A549 (cell line): ENCODE measurements at regions not wholly inside any gene's neighbourhood (a gene's known extent, or its start where the extent isn't known, plus 50 kb on each side); places are given as distances from the start of the nearest gene placed in this dataset.

Experiments used
- ATAC-seq, 2 experiments: fragments of 200-7000 bp in 1 of 2; fragments of >200 bp in 1 of 2; cut with Nextera tagmentation in 1 of 2; cut with Tn5 transposase in 1 of 2; 3 replicates each; pipeline versions ENCODE4 v1.8.0 to v1.9.1; 2018 to 2020; ENCODE audit warnings: mild to moderate bottlenecking in 1 of 2, moderate library complexity in 1 of 2
- CTCF ChIA-PET: fragments of 300-600 bp; sonication (Branson Sonifier 250); formaldehyde crosslinking; extraction: SDS; loops from one replicate; lab custom pipeline; 2021; ENCODE audit warnings: antibody characterized with exemption, inconsistent platforms; lab: Yijun Ruan, JAX
- POLR2A ChIA-PET: fragments of 350-600 bp; formaldehyde crosslinking; extraction: SDS; loops from one replicate; lab custom pipeline; 2021; ENCODE audit warnings: antibody characterized with exemption, inconsistent platforms; lab: Yijun Ruan, JAX
- DNase-seq, 2 experiments: peaks; one replicate each; pipeline versions ENCODE4 v3.0.0 to v3.0.0-alpha.2; 2011 to 2016; ENCODE audit warnings: low read depth in 1 of 2, low spot score in 1 of 2
- FAIRE-seq: peaks from 2 replicates; lab custom pipeline; 2011; peaks lifted over from hg19 to GRCh38; lab: Jason Lieb, UNC
- H3K27ac ChIP-seq, 2 experiments: fragments of >200 bp; sonication (Bioruptor Twin); formaldehyde crosslinking; 3 replicates each; pipeline ENCODE4 v1.5.1; 2016 to 2017
- H3K4me1 ChIP-seq: fragments of >200 bp; sonication (Bioruptor Twin); formaldehyde crosslinking; 3 replicates; pipeline ENCODE4 v1.6.1; 2016
- H3K4me2 ChIP-seq: fragments of >200 bp; sonication (Bioruptor Twin); formaldehyde crosslinking; 3 replicates; pipeline ENCODE4 v1.6.1; 2016
- H3K4me3 ChIP-seq: fragments of >200 bp; sonication (Bioruptor Twin); formaldehyde crosslinking; 3 replicates; pipeline ENCODE4 v1.5.1; 2016
- H3K9me3 ChIP-seq: fragments of >200 bp; sonication (Bioruptor Twin); formaldehyde crosslinking; 3 replicates; pipeline ENCODE4 v1.6.1; 2016
- CBX2 ChIP-seq: fragments of 200-600 bp; sonication (generic); IDR thresholded peaks from 2 replicates; pipeline ENCODE4 v1.6.1; 2016; ENCODE audit warnings: low read depth, mild to moderate bottlenecking, borderline replicate concordance
- CBX8 ChIP-seq: fragments of 200-600 bp; sonication (generic); IDR thresholded peaks from 2 replicates; pipeline ENCODE4 v1.6.1; 2016
- CEBPB ChIP-seq, 2 experiments: fragments of >200 bp in 1 of 2; sonication (Bioruptor Twin) in 1 of 2; formaldehyde crosslinking in 1 of 2; IDR thresholded peaks; 2 replicates each; pipeline ENCODE4 v1.6.1; 2012 to 2016
- CHD4 ChIP-seq: fragments of 200-600 bp; sonication (generic); IDR thresholded peaks from 2 replicates; pipeline ENCODE4 v1.6.1; 2016; ENCODE audit warnings: antibody characterized with exemption, mild to moderate bottlenecking, borderline replicate concordance
- EHF ChIP-seq: fragments of 250-450 bp; sonication (Bioruptor Pico); IDR thresholded peaks from 2 replicates; pipeline ENCODE4 v1.5.0; 2020; ENCODE audit warnings: mild to moderate bottlenecking
- GATA3 ChIP-seq: IDR thresholded peaks from 2 replicates; pipeline ENCODE4 v1.6.1; 2012; ENCODE audit warnings: borderline replicate concordance
- HEYL ChIP-seq: fragments of 250-450 bp; sonication (Bioruptor Pico); IDR thresholded peaks from 2 replicates; pipeline ENCODE4 v1.8.0; 2021; ENCODE audit warnings: mild to moderate bottlenecking, moderate library complexity
- HOXA7 ChIP-seq: fragments of 250-450 bp; sonication (Bioruptor Pico); IDR thresholded peaks from 2 replicates; pipeline ENCODE4 v1.5.0; 2020; ENCODE audit warnings: mild to moderate bottlenecking, moderate library complexity
- HOXB5 ChIP-seq: fragments of 250-450 bp; sonication (Bioruptor Pico); IDR thresholded peaks from 2 replicates; pipeline ENCODE4 v1.5.0; 2020; ENCODE audit warnings: mild to moderate bottlenecking, moderate library complexity
- KDM1A ChIP-seq: fragments of 200-600 bp; sonication (generic); IDR thresholded peaks from 2 replicates; pipeline ENCODE4 v1.6.1; 2016; ENCODE audit warnings: low read depth, mild to moderate bottlenecking
- MAZ ChIP-seq: fragments of 150-350 bp; IDR thresholded peaks from 2 replicates; pipeline ENCODE4 v1.6.1; 2014; ENCODE audit warnings: antibody characterized with exemption, low read depth, low read length, borderline replicate concordance
- NFE2L2 ChIP-seq: fragments of 150-350 bp; conservative IDR thresholded peaks from 2 replicates; pipeline ENCODE4 v1.6.1; 2014; ENCODE audit warnings: low read length
- NR3C1 ChIP-seq: fragments of >200 bp; sonication (Bioruptor Twin); formaldehyde crosslinking; IDR thresholded peaks from 3 replicates; pipeline ENCODE4 v1.6.1; 2017
- PHF8 ChIP-seq: fragments of 200-600 bp; sonication (generic); IDR thresholded peaks from 2 replicates; pipeline ENCODE4 v1.6.1; 2016; ENCODE audit warnings: low read depth, mild to moderate bottlenecking, antibody characterized with exemption, moderate library complexity, borderline replicate concordance
- POLR2AphosphoS2 ChIP-seq: conservative IDR thresholded peaks from 2 replicates; pipeline ENCODE4 v1.6.1; 2012; ENCODE audit warnings: low read length, improper control_type of control experiment, inconsistent platforms
- RAD21 ChIP-seq, 2 experiments: fragments of >200 bp in 1 of 2; sonication (Bioruptor Twin) in 1 of 2; formaldehyde crosslinking in 1 of 2; IDR thresholded peaks in 1 of 2; conservative IDR thresholded peaks in 1 of 2; 2 replicates in 1 of 2; 3 replicates in 1 of 2; pipeline ENCODE4 v1.6.1; 2012 to 2018; ENCODE audit warnings: inconsistent platforms in 1 of 2
- RNF2 ChIP-seq: fragments of 200-600 bp; sonication (generic); IDR thresholded peaks from 2 replicates; pipeline ENCODE4 v1.6.1; 2016; ENCODE audit warnings: low read depth, mild to moderate bottlenecking, antibody characterized with exemption, moderate library complexity, borderline replicate concordance
- TFCP2L1 ChIP-seq: fragments of 250-450 bp; sonication (Bioruptor Pico); IDR thresholded peaks from 2 replicates; pipeline ENCODE4 v1.5.0; 2021; ENCODE audit warnings: mild to moderate bottlenecking
- ZFP36 ChIP-seq: fragments of 450-650 bp; IDR thresholded peaks from 2 replicates; pipeline ENCODE4 v1.6.1; 2014; ENCODE audit warnings: borderline replicate concordance; ENCODE audit not compliant: partially characterized antibody
- ZSCAN20 ChIP-seq: fragments of 250-450 bp; sonication (Bioruptor Pico); IDR thresholded peaks from 2 replicates; pipeline ENCODE4 v1.8.0; 2022; ENCODE audit warnings: mild to moderate bottlenecking, moderate library complexity
- WGBS: methylation state at CpG from one replicate; pipeline ENCODE4 v1.1.6; 2017; ENCODE audit errors: missing lambda C conversion rate; 5-methylcytosine and 5-hydroxymethylcytosine counted together
- TF ChIP-seq, protein P1 (sequence below): fragments of >200 bp; sonication (Bioruptor Twin); formaldehyde crosslinking; IDR thresholded peaks from 3 replicates; pipeline ENCODE4 v1.5.1; 2016
- TF ChIP-seq, protein P2 (sequence below): IDR thresholded peaks from 2 replicates; pipeline ENCODE4 v1.6.1; 2012
- TF ChIP-seq, protein P3 (sequence below): fragments of >200 bp; sonication (Bioruptor Twin); formaldehyde crosslinking; IDR thresholded peaks from 2 replicates; pipeline ENCODE4 v1.6.1; 2016
- TF ChIP-seq, protein P4 (sequence below): fragments of 150-350 bp; IDR thresholded peaks from 2 replicates; pipeline ENCODE4 v1.6.1; 2014; ENCODE audit warnings: low read depth, mild to moderate bottlenecking, low read length
- TF ChIP-seq, protein P5 (sequence below): IDR thresholded peaks from 2 replicates; pipeline ENCODE4 v1.6.1; 2012; ENCODE audit warnings: low read depth, borderline replicate concordance

DNA sequence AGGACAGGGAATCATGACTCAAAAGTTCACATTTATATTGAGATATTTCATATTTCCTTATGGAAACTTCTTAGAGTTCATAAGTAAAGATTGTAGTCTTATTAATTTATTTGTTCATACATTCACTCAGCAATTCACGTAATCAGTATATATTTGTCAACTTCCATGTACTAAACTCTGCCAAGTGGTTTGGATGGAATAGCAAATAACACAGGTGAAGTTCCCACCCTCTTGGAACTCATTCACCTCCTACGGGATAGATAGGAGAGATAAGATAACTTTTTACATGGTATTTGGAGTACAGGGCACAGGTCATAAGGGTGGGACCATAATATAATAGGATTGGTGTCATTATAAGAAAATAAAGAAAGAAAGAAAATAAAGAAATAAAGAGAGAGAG lies 234.0 kb downstream of the CDC14C start:
- H3K4me2 ChIP-seq: no peak overlapping the region
- no peak overlapping the region for H3K4me3 ChIP-seq
- TF ChIP-seq GATA3 (no peak), NR3C1 (no peak), HEYL (CRISPR knock-in tag) (no peak), RAD21 (conservative IDR thresholded peaks at IDR 0.05 in 1 of 2, IDR thresholded peaks at IDR 0.05 in 1 of 2) (no peak), EHF (CRISPR knock-in tag) (no peak), NFE2L2 (no peak), KDM1A (no peak), CBX8 (no peak), ZSCAN20 (no peak), POLR2AphosphoS2 (no peak)
- TF ChIP-seq, protein P1, sequence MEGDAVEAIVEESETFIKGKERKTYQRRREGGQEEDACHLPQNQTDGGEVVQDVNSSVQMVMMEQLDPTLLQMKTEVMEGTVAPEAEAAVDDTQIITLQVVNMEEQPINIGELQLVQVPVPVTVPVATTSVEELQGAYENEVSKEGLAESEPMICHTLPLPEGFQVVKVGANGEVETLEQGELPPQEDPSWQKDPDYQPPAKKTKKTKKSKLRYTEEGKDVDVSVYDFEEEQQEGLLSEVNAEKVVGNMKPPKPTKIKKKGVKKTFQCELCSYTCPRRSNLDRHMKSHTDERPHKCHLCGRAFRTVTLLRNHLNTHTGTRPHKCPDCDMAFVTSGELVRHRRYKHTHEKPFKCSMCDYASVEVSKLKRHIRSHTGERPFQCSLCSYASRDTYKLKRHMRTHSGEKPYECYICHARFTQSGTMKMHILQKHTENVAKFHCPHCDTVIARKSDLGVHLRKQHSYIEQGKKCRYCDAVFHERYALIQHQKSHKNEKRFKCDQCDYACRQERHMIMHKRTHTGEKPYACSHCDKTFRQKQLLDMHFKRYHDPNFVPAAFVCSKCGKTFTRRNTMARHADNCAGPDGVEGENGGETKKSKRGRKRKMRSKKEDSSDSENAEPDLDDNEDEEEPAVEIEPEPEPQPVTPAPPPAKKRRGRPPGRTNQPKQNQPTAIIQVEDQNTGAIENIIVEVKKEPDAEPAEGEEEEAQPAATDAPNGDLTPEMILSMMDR: no peak
- ATAC-seq (no peak), FAIRE-seq (no peak), DNase-seq (no peak)
- no peaks in the 10 kb centered on the region for H3K9me3 ChIP-seq
- H3K4me1 ChIP-seq: no peaks in the 10 kb centered on the region
- ChIA-PET CTCF (no interaction called here), POLR2A (no interaction called here)
- H3K27ac ChIP-seq: no peak overlapping the region
- 8% methylated on average over 2 of the region's 2 CpGs for WGBS

DNA sequence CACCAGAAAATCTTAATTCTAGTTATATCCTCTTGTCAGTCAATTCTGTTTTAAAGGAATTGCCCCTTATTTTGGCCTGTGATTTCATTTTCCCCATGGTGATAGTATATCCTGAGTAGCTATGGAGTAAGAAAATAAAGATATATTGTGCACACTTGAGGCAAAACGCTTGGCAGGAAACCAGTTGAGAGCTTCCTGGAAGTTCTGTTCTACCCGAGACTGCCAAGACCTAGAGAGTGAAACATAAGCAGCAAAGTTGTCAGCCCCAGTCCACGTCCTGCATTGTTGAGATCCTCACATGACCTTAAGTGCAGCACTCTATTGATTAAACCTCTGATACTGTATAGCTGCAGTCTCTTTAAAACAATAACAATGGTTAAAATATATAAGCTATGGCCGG lies 235.2 kb downstream of the CDC14C start:
- CTCF ChIA-PET: no interaction called here
- TF ChIP-seq CEBPB (IDR thresholded peaks at IDR 0.05) (no peak), RNF2 (no peak), ZFP36 (no peak), MAZ (no peak), CBX8 (no peak), CHD4 (no peak), PHF8 (no peak), CBX2 (no peak), HOXB5 (CRISPR knock-in tag) (no peak), HOXA7 (no peak), TFCP2L1 (CRISPR knock-in tag) (no peak)
- TF ChIP-seq, protein P2, sequence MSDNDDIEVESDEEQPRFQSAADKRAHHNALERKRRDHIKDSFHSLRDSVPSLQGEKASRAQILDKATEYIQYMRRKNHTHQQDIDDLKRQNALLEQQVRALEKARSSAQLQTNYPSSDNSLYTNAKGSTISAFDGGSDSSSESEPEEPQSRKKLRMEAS: no peak
- TF ChIP-seq, protein P3, sequence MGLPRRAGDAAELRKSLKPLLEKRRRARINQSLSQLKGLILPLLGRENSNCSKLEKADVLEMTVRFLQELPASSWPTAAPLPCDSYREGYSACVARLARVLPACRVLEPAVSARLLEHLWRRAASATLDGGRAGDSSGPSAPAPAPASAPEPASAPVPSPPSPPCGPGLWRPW: no peak
- TF ChIP-seq, protein P4, sequence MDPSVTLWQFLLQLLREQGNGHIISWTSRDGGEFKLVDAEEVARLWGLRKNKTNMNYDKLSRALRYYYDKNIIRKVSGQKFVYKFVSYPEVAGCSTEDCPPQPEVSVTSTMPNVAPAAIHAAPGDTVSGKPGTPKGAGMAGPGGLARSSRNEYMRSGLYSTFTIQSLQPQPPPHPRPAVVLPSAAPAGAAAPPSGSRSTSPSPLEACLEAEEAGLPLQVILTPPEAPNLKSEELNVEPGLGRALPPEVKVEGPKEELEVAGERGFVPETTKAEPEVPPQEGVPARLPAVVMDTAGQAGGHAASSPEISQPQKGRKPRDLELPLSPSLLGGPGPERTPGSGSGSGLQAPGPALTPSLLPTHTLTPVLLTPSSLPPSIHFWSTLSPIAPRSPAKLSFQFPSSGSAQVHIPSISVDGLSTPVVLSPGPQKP: no peak
- TF ChIP-seq, protein P1: no peak
- TF ChIP-seq, protein P5, sequence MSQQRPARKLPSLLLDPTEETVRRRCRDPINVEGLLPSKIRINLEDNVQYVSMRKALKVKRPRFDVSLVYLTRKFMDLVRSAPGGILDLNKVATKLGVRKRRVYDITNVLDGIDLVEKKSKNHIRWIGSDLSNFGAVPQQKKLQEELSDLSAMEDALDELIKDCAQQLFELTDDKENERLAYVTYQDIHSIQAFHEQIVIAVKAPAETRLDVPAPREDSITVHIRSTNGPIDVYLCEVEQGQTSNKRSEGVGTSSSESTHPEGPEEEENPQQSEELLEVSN: no peak
- TF ChIP-seq, all 56 proteins: peak for 0
- FAIRE-seq: no peak

More for the DNA sequence above, 235.2 kb downstream of the CDC14C start:
- POLR2A ChIA-PET: no interaction called here
- Histone ChIP-seq H3K4me3 (no peak overlapping the region), H3K4me1 (no peaks in the 10 kb centered on the region), H3K9me3 (no peaks in the 10 kb centered on the region), H3K27ac (no peak overlapping the region), H3K4me2 (no peak overlapping the region)
- WGBS: 0% methylated on average over 4 of the region's 4 CpGs
- ATAC-seq (no peak), DNase-seq (no peak)
